HepG2 (cell line): ENCODE measurements at regions not wholly inside any gene's neighbourhood (a gene's known extent, or its start where the extent isn't known, plus 50 kb on each side); places are given as distances from the start of the nearest gene placed in this dataset.

Experiments
- ASH2L ChIP-seq: fragments of 300-600, 200-600 bp; sonication (generic); IDR thresholded peaks from 2 replicates; pipeline ENCODE4 v1.7.0; 2017; ENCODE audit warnings: low read depth, mild to moderate bottlenecking, moderate library complexity, mixed read lengths, low read length; ENCODE audit not compliant: insufficient read length
- HNRNPUL1 ChIP-seq: fragments of 200-400 bp; formaldehyde crosslinking; IDR thresholded peaks from 2 replicates; pipeline ENCODE4 v1.6.1; 2017; ENCODE audit warnings: low read depth, mild to moderate bottlenecking, low read length, moderate library complexity
- ZNF878 ChIP-seq: sonication (generic); formaldehyde crosslinking; IDR thresholded peaks from 2 replicates; pipeline ENCODE4 v1.8.1; 2023; ENCODE audit warnings: mild to moderate bottlenecking, missing genetic modification reagents, moderate library complexity
- TF ChIP-seq, protein P1 (sequence below): sonication (generic); formaldehyde crosslinking; IDR thresholded peaks from 2 replicates; pipeline ENCODE4 v1.4.0; 2020; ENCODE audit warnings: missing genetic modification reagents, borderline replicate concordance
- TF ChIP-seq, protein P2 (sequence below): sonication (generic); formaldehyde crosslinking; IDR thresholded peaks from 2 replicates; pipeline ENCODE4 v1.5.1; 2020; ENCODE audit warnings: missing genetic modification reagents, mild to moderate bottlenecking, borderline replicate concordance

DNA sequence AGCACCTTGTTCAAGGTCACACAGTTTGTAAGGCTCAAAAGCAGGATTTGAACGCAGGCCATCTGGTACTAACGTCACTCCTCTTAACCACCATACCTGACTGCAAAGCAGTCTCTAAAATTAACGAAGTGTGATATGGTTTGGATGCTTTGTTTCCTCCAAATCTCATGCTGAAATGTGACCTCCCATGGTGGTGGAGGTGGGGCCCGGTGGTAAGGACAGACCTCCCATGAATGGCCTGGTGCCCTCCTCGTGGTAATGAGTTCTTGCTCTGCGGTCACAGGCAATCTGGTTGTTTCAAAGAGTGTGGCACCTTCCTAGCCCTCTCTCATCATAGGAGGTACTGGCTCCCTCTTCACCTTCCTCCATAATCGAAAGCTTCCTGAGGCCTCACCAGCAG lies 102.2 kb upstream of the BCL2L14 start (continued):
- TF ChIP-seq, protein P1, sequence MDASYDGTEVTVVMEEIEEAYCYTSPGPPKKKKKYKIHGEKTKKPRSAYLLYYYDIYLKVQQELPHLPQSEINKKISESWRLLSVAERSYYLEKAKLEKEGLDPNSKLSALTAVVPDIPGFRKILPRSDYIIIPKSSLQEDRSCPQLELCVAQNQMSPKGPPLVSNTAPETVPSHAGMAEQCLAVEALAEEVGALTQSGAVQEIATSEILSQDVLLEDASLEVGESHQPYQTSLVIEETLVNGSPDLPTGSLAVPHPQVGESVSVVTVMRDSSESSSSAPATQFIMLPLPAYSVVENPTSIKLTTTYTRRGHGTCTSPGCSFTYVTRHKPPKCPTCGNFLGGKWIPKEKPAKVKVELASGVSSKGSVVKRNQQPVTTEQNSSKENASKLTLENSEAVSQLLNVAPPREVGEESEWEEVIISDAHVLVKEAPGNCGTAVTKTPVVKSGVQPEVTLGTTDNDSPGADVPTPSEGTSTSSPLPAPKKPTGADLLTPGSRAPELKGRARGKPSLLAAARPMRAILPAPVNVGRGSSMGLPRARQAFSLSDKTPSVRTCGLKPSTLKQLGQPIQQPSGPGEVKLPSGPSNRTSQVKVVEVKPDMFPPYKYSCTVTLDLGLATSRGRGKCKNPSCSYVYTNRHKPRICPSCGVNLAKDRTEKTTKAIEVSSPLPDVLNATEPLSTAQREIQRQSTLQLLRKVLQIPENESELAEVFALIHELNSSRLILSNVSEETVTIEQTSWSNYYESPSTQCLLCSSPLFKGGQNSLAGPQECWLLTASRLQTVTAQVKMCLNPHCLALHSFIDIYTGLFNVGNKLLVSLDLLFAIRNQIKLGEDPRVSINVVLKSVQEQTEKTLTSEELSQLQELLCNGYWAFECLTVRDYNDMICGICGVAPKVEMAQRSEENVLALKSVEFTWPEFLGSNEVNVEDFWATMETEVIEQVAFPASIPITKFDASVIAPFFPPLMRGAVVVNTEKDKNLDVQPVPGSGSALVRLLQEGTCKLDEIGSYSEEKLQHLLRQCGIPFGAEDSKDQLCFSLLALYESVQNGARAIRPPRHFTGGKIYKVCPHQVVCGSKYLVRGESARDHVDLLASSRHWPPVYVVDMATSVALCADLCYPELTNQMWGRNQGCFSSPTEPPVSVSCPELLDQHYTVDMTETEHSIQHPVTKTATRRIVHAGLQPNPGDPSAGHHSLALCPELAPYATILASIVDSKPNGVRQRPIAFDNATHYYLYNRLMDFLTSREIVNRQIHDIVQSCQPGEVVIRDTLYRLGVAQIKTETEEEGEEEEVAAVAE, result no peak
- TF ChIP-seq HNRNPUL1, result no peak
- TF ChIP-seq, protein P2, sequence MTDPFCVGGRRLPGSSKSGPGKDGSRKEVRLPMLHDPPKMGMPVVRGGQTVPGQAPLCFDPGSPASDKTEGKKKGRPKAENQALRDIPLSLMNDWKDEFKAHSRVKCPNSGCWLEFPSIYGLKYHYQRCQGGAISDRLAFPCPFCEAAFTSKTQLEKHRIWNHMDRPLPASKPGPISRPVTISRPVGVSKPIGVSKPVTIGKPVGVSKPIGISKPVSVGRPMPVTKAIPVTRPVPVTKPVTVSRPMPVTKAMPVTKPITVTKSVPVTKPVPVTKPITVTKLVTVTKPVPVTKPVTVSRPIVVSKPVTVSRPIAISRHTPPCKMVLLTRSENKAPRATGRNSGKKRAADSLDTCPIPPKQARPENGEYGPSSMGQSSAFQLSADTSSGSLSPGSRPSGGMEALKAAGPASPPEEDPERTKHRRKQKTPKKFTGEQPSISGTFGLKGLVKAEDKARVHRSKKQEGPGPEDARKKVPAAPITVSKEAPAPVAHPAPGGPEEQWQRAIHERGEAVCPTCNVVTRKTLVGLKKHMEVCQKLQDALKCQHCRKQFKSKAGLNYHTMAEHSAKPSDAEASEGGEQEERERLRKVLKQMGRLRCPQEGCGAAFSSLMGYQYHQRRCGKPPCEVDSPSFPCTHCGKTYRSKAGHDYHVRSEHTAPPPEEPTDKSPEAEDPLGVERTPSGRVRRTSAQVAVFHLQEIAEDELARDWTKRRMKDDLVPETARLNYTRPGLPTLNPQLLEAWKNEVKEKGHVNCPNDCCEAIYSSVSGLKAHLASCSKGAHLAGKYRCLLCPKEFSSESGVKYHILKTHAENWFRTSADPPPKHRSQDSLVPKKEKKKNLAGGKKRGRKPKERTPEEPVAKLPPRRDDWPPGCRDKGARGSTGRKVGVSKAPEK, result no peak
- no peak for TF ChIP-seq ASH2L
- TF ChIP-seq ZNF878 (CRISPR knock-in tag), result no peak
